Adipocyte (in vitro differentiated cells): ENCODE measurements at regions not wholly inside any gene's neighbourhood (a gene's known extent, or its start where the extent isn't known, plus 50 kb on each side); places are given as distances from the start of the nearest gene placed in this dataset.

ENCODE experiments used
- DNase-seq: peaks from one replicate; pipeline ENCODE4 v3.0.0-alpha.2; 2015; ENCODE audit warnings: low read depth
- H3K27me3 ChIP-seq: replicated peaks from 2 replicates; pipeline ENCODE4 v1.7.0; 2013; ENCODE audit warnings: mild to moderate bottlenecking, low read length, moderate library complexity; ENCODE audit not compliant: control insufficient read depth, insufficient read depth
- H3K36me3 ChIP-seq: 2 replicates; pipeline ENCODE4 v1.7.0; 2013; ENCODE audit warnings: low read length, mild to moderate bottlenecking, moderate library complexity; ENCODE audit not compliant: control insufficient read depth, insufficient read depth, severe bottlenecking
- H3K4me1 ChIP-seq: 2 replicates; pipeline ENCODE4 v1.7.0; 2013; ENCODE audit warnings: mild to moderate bottlenecking, low read length, moderate library complexity; ENCODE audit not compliant: control insufficient read depth, insufficient read depth
- H3K4me3 ChIP-seq: 2 replicates; pipeline ENCODE4 v1.7.0; 2013; ENCODE audit warnings: mild to moderate bottlenecking, low read length, moderate library complexity
- H3K9ac ChIP-seq: 2 replicates; pipeline ENCODE4 v1.7.0; 2013; ENCODE audit warnings: mild to moderate bottlenecking, low read length, moderate library complexity
- H3K9me3 ChIP-seq: 2 replicates; pipeline ENCODE4 v1.7.0; 2013; ENCODE audit warnings: mild to moderate bottlenecking, low read length, moderate library complexity; ENCODE audit not compliant: control insufficient read depth

DNA sequence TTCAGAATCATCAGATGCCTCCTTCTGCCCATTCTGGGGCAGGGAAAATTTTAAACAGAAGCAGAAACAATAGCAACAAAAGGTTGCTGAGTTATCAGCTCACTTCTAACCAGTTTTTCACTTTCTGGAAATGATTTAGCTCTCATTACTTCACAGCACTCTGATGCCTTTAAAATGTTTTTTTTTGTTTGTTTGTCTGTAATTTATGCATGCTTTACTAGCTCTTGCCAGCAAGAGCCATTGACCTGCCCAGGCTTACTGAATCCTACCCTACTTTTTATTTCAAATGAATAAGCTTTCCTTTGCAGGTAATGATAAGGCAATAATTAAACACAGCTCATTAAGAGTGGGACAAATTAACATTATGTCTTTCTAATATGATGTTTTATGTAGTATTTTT, 466.1 kb upstream of the NOVA1 start:
- Histone ChIP-seq H3K36me3 (no peaks in the 10 kb centered on the region), H3K4me1 (no peaks in the 10 kb centered on the region)

DNA sequence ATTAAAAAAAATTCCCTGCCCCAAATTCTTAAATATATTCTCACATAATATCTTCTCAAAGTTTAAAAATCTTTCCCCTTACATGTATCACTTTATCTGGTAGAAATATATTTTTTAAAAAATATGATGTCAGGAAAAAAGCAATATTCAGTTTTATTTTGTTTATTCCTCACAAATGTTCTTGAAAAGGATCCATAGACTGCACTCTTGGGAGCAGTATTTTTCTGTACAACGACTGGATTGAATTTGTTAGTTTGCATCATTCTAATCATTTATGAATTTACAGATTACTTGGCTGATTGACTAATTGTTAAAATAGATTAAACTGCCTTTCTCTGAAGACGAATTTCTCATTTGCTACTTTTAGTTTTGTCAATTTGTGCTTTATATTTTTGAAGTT, 468.1 kb upstream of the NOVA1 start:
- H3K4me1 ChIP-seq = no peaks in the 10 kb centered on the region
- no peaks in the 10 kb centered on the region for H3K36me3 ChIP-seq
- no peak overlapping the region for H3K9ac ChIP-seq
- H3K4me3 ChIP-seq = no peak overlapping the region
- no peaks in the 10 kb centered on the region for H3K9me3 ChIP-seq
- DNase-seq = no peak
- H3K27me3 ChIP-seq = no peaks in the 10 kb centered on the region

More for the DNA sequence above, 466.1 kb upstream of the NOVA1 start:
- H3K4me3 ChIP-seq = no peak overlapping the region
- no peaks in the 10 kb centered on the region for H3K27me3 ChIP-seq
- H3K9me3 ChIP-seq = no peaks in the 10 kb centered on the region
- no peak overlapping the region for H3K9ac ChIP-seq
- DNase-seq = no peak

DNA sequence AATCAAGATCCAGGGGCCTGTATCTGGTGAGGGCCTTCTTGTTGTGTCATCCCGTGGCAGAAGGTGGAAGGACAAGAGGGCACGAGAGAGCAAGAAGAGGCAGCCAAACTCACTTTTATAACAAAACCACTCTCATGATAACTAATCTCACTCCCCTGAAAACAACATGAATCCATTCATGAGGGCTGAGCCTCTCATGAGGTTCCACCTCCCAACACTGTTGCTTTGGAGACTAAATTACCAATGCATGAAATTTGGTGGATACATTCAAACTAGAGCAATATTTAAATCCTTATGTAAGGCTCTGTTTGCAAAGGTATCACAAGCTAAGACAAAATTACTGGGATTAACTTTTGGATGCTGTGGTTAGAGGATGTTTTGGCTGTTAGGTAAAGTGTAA, 470.1 kb upstream of the NOVA1 start:
- Histone ChIP-seq H3K27me3 (no peaks in the 10 kb centered on the region), H3K9ac (no peak overlapping the region), H3K36me3 (no peaks in the 10 kb centered on the region), H3K9me3 (no peaks in the 10 kb centered on the region), H3K4me1 (no peaks in the 10 kb centered on the region), H3K4me3 (no peak overlapping the region)
- DNase-seq = no peak

DNA sequence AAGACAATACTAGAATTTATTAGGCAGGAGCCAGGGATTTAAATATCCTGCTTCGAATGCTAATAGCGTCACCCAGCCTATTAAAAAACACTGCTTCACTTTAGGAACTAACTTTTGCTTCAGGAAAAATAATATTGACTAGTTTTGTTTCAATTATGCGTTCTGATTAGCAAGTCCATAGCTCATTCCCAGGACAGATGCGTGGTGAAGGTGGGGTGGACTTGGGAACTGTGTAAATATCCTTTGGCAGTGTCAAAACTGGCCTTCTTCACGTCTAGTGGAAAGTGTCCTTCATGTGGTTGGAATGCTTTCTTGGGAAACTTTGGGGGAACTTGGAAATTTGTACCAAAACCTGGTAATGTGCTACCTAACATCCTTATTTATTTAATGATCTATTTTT, 474.8 kb upstream of the NOVA1 start:
- Histone ChIP-seq H3K9me3 (no peaks in the 10 kb centered on the region), H3K27me3 (no peaks in the 10 kb centered on the region), H3K9ac (no peak overlapping the region), H3K36me3 (no peaks in the 10 kb centered on the region), H3K4me1 (peaks cover 1% of the 10 kb centered on the region), H3K4me3 (no peak overlapping the region)
- DNase-seq = no peak

DNA sequence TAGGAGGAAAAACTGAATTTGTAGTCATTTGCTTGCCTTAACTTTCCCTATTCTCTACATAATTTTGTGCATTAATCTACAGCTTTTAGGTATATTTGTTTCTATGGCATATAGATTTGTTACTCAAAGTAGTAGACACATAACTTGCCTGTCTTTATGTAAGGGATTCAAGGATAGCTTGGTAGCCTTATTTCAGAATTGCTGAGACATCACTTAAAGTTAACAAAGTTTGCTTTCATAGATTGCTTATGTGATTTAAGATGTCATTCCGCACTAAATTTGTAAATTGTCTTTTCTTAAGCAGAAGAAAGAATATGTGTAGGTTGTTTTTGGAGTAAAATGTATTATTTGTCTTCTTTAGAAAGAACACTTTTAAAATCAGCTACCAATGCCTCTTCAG, 477.7 kb upstream of the NOVA1 start:
- no peak overlapping the region for H3K9ac ChIP-seq
- H3K36me3 ChIP-seq = no peaks in the 10 kb centered on the region
- no peaks in the 10 kb centered on the region for H3K27me3 ChIP-seq
- peaks cover 7% of the 10 kb centered on the region for H3K4me1 ChIP-seq
- H3K9me3 ChIP-seq = no peaks in the 10 kb centered on the region
- DNase-seq = no peak
- no peak overlapping the region for H3K4me3 ChIP-seq

DNA sequence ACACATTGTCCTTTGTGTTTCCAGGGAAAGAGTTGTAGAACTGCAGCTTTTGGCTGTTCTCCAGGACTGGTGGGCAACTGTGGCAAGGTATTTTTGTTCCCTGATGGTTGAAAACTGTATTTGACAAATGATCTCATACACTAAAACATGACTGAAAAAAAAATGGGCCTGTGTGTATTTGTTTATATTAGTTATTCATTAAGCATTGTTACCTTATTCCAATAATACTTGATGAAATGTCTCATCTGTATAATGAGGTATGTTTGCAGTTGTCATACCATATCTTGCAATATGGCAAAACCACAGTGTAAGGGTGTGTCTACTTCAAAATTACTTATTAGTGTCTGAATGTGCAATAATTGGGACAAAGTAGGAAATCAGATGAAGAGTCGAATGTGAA, 479.4 kb upstream of the NOVA1 start:
- H3K9me3 ChIP-seq = no peaks in the 10 kb centered on the region
- H3K4me3 ChIP-seq = no peak overlapping the region
- H3K27me3 ChIP-seq = no peaks in the 10 kb centered on the region

DNA sequence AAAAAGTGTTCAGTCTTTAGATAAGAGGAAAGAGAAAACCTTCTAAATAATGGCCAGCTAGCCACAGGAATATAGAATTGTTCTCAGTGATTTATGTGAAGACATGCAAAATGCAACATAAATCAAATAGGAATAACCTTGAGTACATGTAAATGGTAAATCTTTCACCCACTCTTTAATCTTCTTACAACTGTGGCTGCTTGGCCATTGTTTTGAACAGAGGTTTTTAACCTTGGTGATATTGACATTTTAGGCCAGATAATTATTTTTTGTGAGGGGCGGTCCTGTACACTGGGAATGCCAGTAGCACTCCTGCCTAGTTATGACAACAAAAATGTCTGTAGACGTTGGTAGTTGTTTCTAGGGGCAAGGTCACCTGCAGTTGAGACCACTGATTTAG, 479.9 kb upstream of the NOVA1 start:
- Histone ChIP-seq H3K9ac (no peak overlapping the region), H3K4me1 (peaks cover 7% of the 10 kb centered on the region), H3K36me3 (no peaks in the 10 kb centered on the region), H3K4me3 (no peak overlapping the region), H3K27me3 (no peaks in the 10 kb centered on the region), H3K9me3 (no peaks in the 10 kb centered on the region)
- DNase-seq = no peak

More for the DNA sequence above, 479.4 kb upstream of the NOVA1 start:
- no peaks in the 10 kb centered on the region for H3K36me3 ChIP-seq
- no peak for DNase-seq
- no peak overlapping the region for H3K9ac ChIP-seq
- peaks cover 7% of the 10 kb centered on the region for H3K4me1 ChIP-seq

DNA sequence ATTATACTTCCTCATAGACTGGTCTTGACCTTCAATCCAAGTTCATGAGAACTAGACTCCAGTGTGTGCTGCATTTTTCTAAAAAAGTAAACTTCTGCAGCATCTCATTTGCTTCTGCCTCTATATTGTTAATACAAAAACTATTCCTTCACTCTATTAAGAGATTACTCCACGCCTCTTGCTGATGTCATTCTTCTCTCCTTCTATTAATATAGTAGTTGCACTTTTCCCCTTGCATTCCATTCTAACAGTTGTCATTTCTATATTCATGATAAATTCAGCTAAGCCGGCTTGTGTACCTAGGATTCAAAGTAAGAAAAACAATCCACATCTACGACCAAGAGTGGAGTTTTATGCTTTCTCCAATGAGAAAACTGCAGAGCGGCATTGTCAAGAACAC, 480.4 kb upstream of the NOVA1 start:
- Histone ChIP-seq H3K4me3 (no peak overlapping the region), H3K9me3 (no peaks in the 10 kb centered on the region), H3K27me3 (no peaks in the 10 kb centered on the region), H3K4me1 (peaks cover 7% of the 10 kb centered on the region), H3K9ac (no peak overlapping the region), H3K36me3 (no peaks in the 10 kb centered on the region)
- no peak for DNase-seq

DNA sequence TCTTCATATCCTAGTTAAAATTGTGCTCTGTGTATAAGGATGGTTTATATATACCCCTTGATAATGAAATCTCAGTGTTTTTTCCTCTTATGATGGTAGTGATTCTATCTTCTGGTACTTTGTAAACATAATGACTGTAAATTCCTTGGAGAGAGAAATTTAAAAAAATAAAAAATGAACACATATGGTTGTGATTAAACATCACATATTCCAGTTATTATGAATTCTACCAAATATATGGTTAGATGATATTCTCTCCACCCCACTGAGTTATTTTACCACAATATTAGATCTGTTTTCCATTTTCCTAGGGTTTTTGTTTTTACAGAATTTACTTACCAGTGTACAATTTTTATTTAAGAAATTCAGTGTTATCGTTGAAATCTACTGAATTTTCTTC, 481.9 kb upstream of the NOVA1 start:
- Histone ChIP-seq H3K36me3 (no peaks in the 10 kb centered on the region), H3K4me3 (no peak overlapping the region)

DNA sequence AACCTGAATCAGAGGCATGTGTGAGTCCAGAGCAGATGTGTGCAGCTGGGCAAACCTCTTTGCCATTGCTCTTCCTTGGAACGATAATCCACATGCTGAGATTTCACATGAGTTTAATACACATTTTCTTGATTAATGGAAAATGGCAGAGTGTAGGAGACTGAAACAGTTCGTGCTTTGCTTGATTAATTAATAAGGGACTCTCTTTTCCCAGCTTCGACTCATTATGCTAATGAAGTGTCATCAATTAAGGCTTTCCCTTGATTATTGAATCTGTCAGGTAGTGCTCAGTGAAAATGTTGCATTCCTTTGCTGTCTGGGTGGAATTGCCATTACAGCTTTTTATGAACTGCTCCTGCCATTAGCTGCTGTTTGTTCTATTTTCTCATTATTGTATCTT, 487.7 kb upstream of the NOVA1 start:
- Histone ChIP-seq H3K4me3 (no peak overlapping the region), H3K27me3 (no peaks in the 10 kb centered on the region), H3K9ac (no peak overlapping the region), H3K4me1 (no peaks in the 10 kb centered on the region), H3K9me3 (no peaks in the 10 kb centered on the region), H3K36me3 (no peaks in the 10 kb centered on the region)
- DNase-seq = no peak

More for the DNA sequence above, 481.9 kb upstream of the NOVA1 start:
- Histone ChIP-seq H3K27me3 (no peaks in the 10 kb centered on the region), H3K9me3 (no peaks in the 10 kb centered on the region), H3K9ac (no peak overlapping the region), H3K4me1 (peaks cover 7% of the 10 kb centered on the region)
- no peak for DNase-seq

DNA sequence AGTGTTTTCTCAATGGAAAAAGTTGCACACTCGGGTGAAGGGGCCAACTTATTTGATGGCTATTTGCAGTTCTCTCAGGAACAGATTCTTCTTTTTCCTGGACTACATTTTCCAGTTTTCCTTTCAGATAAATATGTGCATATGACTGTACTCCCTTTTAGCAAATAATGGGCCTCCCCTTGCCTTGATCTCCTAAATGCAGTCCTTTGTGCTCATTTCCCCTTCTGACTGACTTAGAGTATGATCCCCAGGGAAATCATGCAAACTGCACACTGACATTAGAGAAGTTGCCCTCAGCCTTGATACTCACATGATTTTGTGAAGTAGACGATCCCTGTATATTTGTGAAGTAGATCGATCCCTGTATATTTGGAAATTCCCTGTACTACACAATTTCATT, 492.9 kb upstream of the NOVA1 start:
- Histone ChIP-seq H3K4me3 (no peak overlapping the region), H3K9ac (no peak overlapping the region), H3K27me3 (no peaks in the 10 kb centered on the region), H3K4me1 (no peaks in the 10 kb centered on the region), H3K36me3 (no peaks in the 10 kb centered on the region), H3K9me3 (no peaks in the 10 kb centered on the region)
- no peak for DNase-seq

DNA sequence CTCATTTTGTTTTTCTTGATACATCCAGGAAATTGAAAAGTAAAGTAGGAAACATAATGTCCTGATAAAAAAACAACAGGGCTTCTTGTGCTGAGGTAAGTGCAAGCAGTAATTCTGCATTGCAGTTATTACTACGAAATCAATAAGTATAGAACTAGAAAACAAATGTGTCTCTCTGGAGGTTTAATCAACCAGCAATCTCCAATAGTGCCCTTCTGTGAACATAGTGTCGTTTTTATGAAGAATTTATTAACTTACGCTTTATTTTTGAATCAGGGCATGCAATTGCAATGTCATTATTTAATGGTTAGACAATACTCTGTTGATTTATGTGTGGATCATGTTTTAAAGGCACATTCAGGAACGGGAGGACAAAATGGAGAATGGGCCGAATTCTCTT, 494.1 kb upstream of the NOVA1 start:
- Histone ChIP-seq H3K9ac (no peak overlapping the region), H3K36me3 (no peaks in the 10 kb centered on the region), H3K9me3 (no peaks in the 10 kb centered on the region), H3K4me1 (no peaks in the 10 kb centered on the region), H3K27me3 (no peaks in the 10 kb centered on the region), H3K4me3 (no peak overlapping the region)
- DNase-seq = no peak
